GM23338 (cell line): ENCODE measurements at regions not wholly inside any gene's neighbourhood (a gene's known extent, or its start where the extent isn't known, plus 50 kb on each side); places are given as distances from the start of the nearest gene placed in this dataset.
"Not testable (repeated sequence)": the region's sequence is repeated elsewhere in the genome, so short reads cannot be mapped to it uniquely, and the experiment has no call there.

Source experiments
- CREB1 ChIP-seq: fragments of 250-450 bp; sonication (Bioruptor Pico); IDR thresholded peaks from 2 replicates; pipeline ENCODE4 v1.5.0; 2020; ENCODE audit warnings: low read depth, mild to moderate bottlenecking, moderate library complexity
- CTCF ChIP-seq, 2 experiments: fragments of 200-600 bp in 1 of 2; sonication (generic) in 1 of 2; conservative IDR thresholded peaks; 2 replicates each; pipeline versions ENCODE4 v1.5.1 to v1.6.1; 2016 to 2017; ENCODE audit warnings: antibody characterized with exemption in 2 of 2, low read depth in 2 of 2, mild to moderate bottlenecking in 2 of 2, moderate library complexity in 1 of 2
- EZH2 ChIP-seq: fragments of 200-600 bp; sonication (generic); IDR thresholded peaks from one replicate; pipeline ENCODE4 v1.8.0; 2017; ENCODE audit warnings: antibody characterized with exemption, mild to moderate bottlenecking, low read depth; ENCODE audit not compliant: unreplicated experiment
- EZH2phosphoT487 ChIP-seq: fragments of 200-600 bp; sonication (generic); IDR thresholded peaks from one replicate; pipeline ENCODE4 v1.8.1; 2018; ENCODE audit warnings: antibody characterized with exemption; ENCODE audit not compliant: unreplicated experiment
- JUNB ChIP-seq: IDR thresholded peaks from one replicate; pipeline ENCODE4 v1.6.1; 2016; ENCODE audit warnings: antibody characterized with exemption; ENCODE audit not compliant: unreplicated experiment
- POLR2AphosphoS5 ChIP-seq: IDR thresholded peaks from 2 replicates; pipeline ENCODE4 v1.6.1; 2016; ENCODE audit warnings: antibody characterized with exemption, low read depth
- REST ChIP-seq: IDR thresholded peaks from one replicate; pipeline ENCODE4 v1.6.1; 2018; ENCODE audit warnings: antibody characterized with exemption; ENCODE audit not compliant: unreplicated experiment
- STAT1 ChIP-seq: IDR thresholded peaks from one replicate; pipeline ENCODE4 v1.6.1; 2016; ENCODE audit warnings: antibody characterized with exemption; ENCODE audit not compliant: unreplicated experiment
- ZNF114 ChIP-seq: fragments of 250-450 bp; sonication (Bioruptor Pico); IDR thresholded peaks from 2 replicates; pipeline ENCODE4 v1.5.0; 2020; ENCODE audit warnings: mild to moderate bottlenecking, moderate library complexity
- ZNF462 ChIP-seq: fragments of 250-450 bp; sonication (Bioruptor Pico); IDR thresholded peaks from 2 replicates; pipeline ENCODE4 v1.5.0; 2020; ENCODE audit warnings: mild to moderate bottlenecking, moderate library complexity

GRCh38 chr7:39869888-39870522 is 80.1 kb upstream of the CDK13 start:
- TF ChIP-seq CTCF (conservative IDR thresholded peaks at IDR 0.05; ENCODE audit: low read depth in 2 of 2); EZH2; POLR2AphosphoS5; EZH2phosphoT487; REST; JUNB; ZNF114; STAT1; CREB1 (CRISPR knock-in tag); ZNF462 (CRISPR knock-in tag): not testable (repeated sequence)
